Endothelial cell of umbilical vein (primary cell): ENCODE measurements at regions not wholly inside any gene's neighbourhood (a gene's known extent, or its start where the extent isn't known, plus 50 kb on each side); places are given as distances from the start of the nearest gene placed in this dataset.

Experiments used
- BruUV-seq: library from RNA; stranded (reverse); fragments of 400-500 nt; replicated peaks from 2 replicates; lab custom pipeline; 2021; lab: Mats Ljungman, UMichigan
- CTCF ChIA-PET: fragments of 300-600, 350-600 bp; sonication (Branson Sonifier 250); formaldehyde crosslinking; loops from one replicate; lab custom pipeline; 2021; ENCODE audit warnings: antibody characterized with exemption, inconsistent platforms; lab: Charles Lee
- POLR2A ChIA-PET: fragments of 300-600, 350-600 bp; sonication (Branson Sonifier 250); formaldehyde crosslinking; loops from one replicate; lab custom pipeline; 2021; ENCODE audit warnings: antibody characterized with exemption, inconsistent platforms; lab: Charles Lee
- DNase-seq: peaks from one replicate; pipeline ENCODE4 v3.0.0-alpha.2; 2011; ENCODE audit warnings: low read depth, low spot score
- FAIRE-seq: peaks from 2 replicates; lab custom pipeline; 2011; peaks lifted over from hg19 to GRCh38; lab: Jason Lieb, UNC
- H2AFZ ChIP-seq: 2 replicates; pipeline ENCODE4 v1.6.0; 2012; ENCODE audit warnings: low read depth, low read length, control low read depth, inconsistent platforms
- H3K27ac ChIP-seq: 2 replicates; pipeline ENCODE4 v1.5.1; 2011; ENCODE audit warnings: low read depth, mild to moderate bottlenecking, control low read depth, low read length, moderate library complexity; ENCODE audit not compliant: insufficient read depth
- H3K27me3 ChIP-seq, 2 experiments: 2 replicates each; pipeline versions ENCODE4 v1.6.0 to v1.6.1; 2011; ENCODE audit warnings: low read length in 2 of 2, mixed read lengths in 1 of 2; ENCODE audit not compliant: control insufficient read depth in 2 of 2, insufficient read depth in 2 of 2
- H3K36me3 ChIP-seq, 2 experiments: 2 replicates in 1 of 2; 3 replicates in 1 of 2; pipeline ENCODE4 v1.5.1; 2011; ENCODE audit warnings: low read length in 2 of 2, mild to moderate bottlenecking in 1 of 2, moderate library complexity in 1 of 2; ENCODE audit not compliant: control insufficient read depth in 2 of 2, insufficient read depth in 2 of 2; ENCODE audit errors: extremely low read depth in 1 of 2
- H3K4me1 ChIP-seq: 3 replicates; pipeline ENCODE4 v1.5.1; 2011; ENCODE audit warnings: mild to moderate bottlenecking, low read length; ENCODE audit not compliant: control insufficient read depth, insufficient read depth; ENCODE audit errors: extremely low read depth
- H3K4me2 ChIP-seq: 2 replicates; pipeline ENCODE4 v1.6.1; 2011; ENCODE audit warnings: low read length, control low read depth, mixed read lengths; ENCODE audit not compliant: insufficient read depth
- H3K4me3 ChIP-seq, 3 experiments: fragments of 200-600 bp in 1 of 3; sonication (generic), shearing (Covaris generic) in 1 of 3; replicated peaks in 1 of 3; 2 replicates each; pipeline ENCODE4 v1.5.1; 2011 to 2016; ENCODE audit warnings: control low read depth in 3 of 3, low read length in 3 of 3, mild to moderate bottlenecking in 2 of 3, inconsistent platforms in 1 of 3, low read depth in 1 of 3, moderate library complexity in 1 of 3; ENCODE audit not compliant: insufficient read depth in 1 of 3
- H3K79me2 ChIP-seq: 2 replicates; pipeline ENCODE4 v1.6.0; 2012; ENCODE audit warnings: low read length, inconsistent platforms; ENCODE audit not compliant: control insufficient read depth, insufficient read depth
- H3K9ac ChIP-seq: replicated peaks from 2 replicates; pipeline ENCODE3; 2011; ENCODE audit warnings: low read length, control low read depth; ENCODE audit not compliant: insufficient read depth; ENCODE audit errors: extremely low read depth
- H3K9me1 ChIP-seq: replicated peaks from 3 replicates; pipeline ENCODE4 v1.6.0; 2011; ENCODE audit warnings: mild to moderate bottlenecking, low read length; ENCODE audit not compliant: control insufficient read depth, insufficient read depth; ENCODE audit errors: extremely low read depth
- H3K9me3 ChIP-seq: replicated peaks from 2 replicates; pipeline ENCODE4 v1.5.1; 2012; ENCODE audit warnings: low read length, inconsistent platforms; ENCODE audit not compliant: control insufficient read depth, insufficient read depth
- H4K20me1 ChIP-seq: replicated peaks from 2 replicates; pipeline ENCODE3; 2011; ENCODE audit warnings: mild to moderate bottlenecking, low read length; ENCODE audit not compliant: control insufficient read depth, insufficient read depth; ENCODE audit errors: extremely low read depth
- CTCF ChIP-seq, 2 donors: IDR thresholded peaks; 1 replicate in 1 of 2; 2 replicates in 1 of 2; pipeline ENCODE4 v1.5.1; 2011; ENCODE audit warnings: low read length in 2 of 2, mild to moderate bottlenecking in 2 of 2, moderate library complexity in 2 of 2, control low read depth in 1 of 2, inconsistent platforms in 1 of 2, low read depth in 1 of 2; ENCODE audit not compliant: insufficient read depth in 1 of 2; ENCODE audit errors: extremely low read depth in 1 of 2
- EZH2 ChIP-seq: IDR thresholded peaks from 2 replicates; pipeline ENCODE4 v1.6.1; 2012; ENCODE audit warnings: borderline replicate concordance, low read depth, mild to moderate bottlenecking, moderate library complexity, low read length, inconsistent platforms; ENCODE audit not compliant: severe bottlenecking
- FOS ChIP-seq: IDR thresholded peaks from 2 replicates; pipeline ENCODE4 v1.6.1; 2011; ENCODE audit warnings: mild to moderate bottlenecking, low read length, moderate library complexity, borderline replicate concordance; ENCODE audit not compliant: insufficient read depth
- GATA2 ChIP-seq: IDR thresholded peaks from 2 replicates; pipeline ENCODE4 v1.7.0; 2011; ENCODE audit warnings: low read depth, mild to moderate bottlenecking, moderate library complexity, mixed read lengths, low read length; ENCODE audit not compliant: insufficient read length, insufficient read depth
- JUN ChIP-seq: IDR thresholded peaks from 2 replicates; pipeline ENCODE4 v1.6.1; 2011; ENCODE audit warnings: borderline replicate concordance, low read depth; ENCODE audit not compliant: insufficient read length, insufficient read depth
- MYC ChIP-seq: IDR thresholded peaks from one replicate; pipeline ENCODE4 v1.6.1; 2011; ENCODE audit warnings: mild to moderate bottlenecking, low read depth, low read length
- POLR2A ChIP-seq: IDR thresholded peaks from 2 replicates; pipeline ENCODE4 v1.6.1; 2012; ENCODE audit warnings: low read depth, mild to moderate bottlenecking, control low read depth, low read length
- POLR2AphosphoS5 ChIP-seq: IDR thresholded peaks from 2 replicates; pipeline ENCODE4 v1.6.1; 2012; ENCODE audit warnings: low read depth, mild to moderate bottlenecking, control low read depth, low read length, moderate library complexity; ENCODE audit not compliant: insufficient read depth
- dilution Hi-C: fragments of 300-500 bp; cut with MboI; formaldehyde crosslinking; loops from one replicate; pipeline ENCODE4 v1.15.0; 2019; ENCODE audit warnings: low sequenced_read_pairs; ENCODE audit not compliant: extremely low pct_ligation_motif_present
- intact Hi-C: fragments of 100-400 bp; cut with micrococcal nuclease; formaldehyde crosslinking; loops from one replicate; pipeline ENCODE4 v1.10.0; 2022
- TF ChIP-seq, protein P1 (sequence below): IDR thresholded peaks from 2 replicates; pipeline ENCODE4 v1.6.1; 2011; ENCODE audit not compliant: insufficient read depth, insufficient read length

- POLR2A ChIA-PET: no interaction called here
- BruUV-seq: no TSS peak
- TF ChIP-seq MYC (no peak), JUN (no peak), CTCF (IDR thresholded peaks at IDR 0.05; ENCODE audit: extremely low read depth in 1 of 2, insufficient read depth in 1 of 2, low read depth in 1 of 2, low read length in 2 of 2) (no peak), GATA2 (no peak), POLR2AphosphoS5 (no peak), FOS (no peak), POLR2A (no peak), EZH2 (no peak)
- TF ChIP-seq, protein P1, sequence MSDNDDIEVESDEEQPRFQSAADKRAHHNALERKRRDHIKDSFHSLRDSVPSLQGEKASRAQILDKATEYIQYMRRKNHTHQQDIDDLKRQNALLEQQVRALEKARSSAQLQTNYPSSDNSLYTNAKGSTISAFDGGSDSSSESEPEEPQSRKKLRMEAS: no peak
These were observed 56.4 kb upstream of the FAM20C start for GRCh38 chr7:135731-136645.

More at GRCh38 chr7:135731-136645, 56.4 kb upstream of the FAM20C start:
- dilution Hi-C loops (no loop called here), intact Hi-C loops (no loop called here)
- no peak overlapping the region for H3K4me3 ChIP-seq
- FAIRE-seq (no peak), DNase-seq (no peak)
- no peaks in the 10 kb centered on the region for H3K79me2 ChIP-seq
- H4K20me1 ChIP-seq: no peaks in the 10 kb centered on the region
- H3K4me1 ChIP-seq: no peaks in the 10 kb centered on the region
- peaks cover 2 to 4% of the 10 kb centered on the region in 2 experiments for H3K27me3 ChIP-seq
- no peak overlapping the region for H3K27ac ChIP-seq
- H3K4me2 ChIP-seq: no peak overlapping the region
- H3K36me3 ChIP-seq: no peaks in the 10 kb centered on the region
- no peaks in the 10 kb centered on the region for H3K9me3 ChIP-seq
- CTCF ChIA-PET: no interaction called here
- H3K9me1 ChIP-seq: no peaks in the 10 kb centered on the region
- no peak overlapping the region for H2AFZ ChIP-seq
- no peak overlapping the region for H3K9ac ChIP-seq
